AG10803 (cell line): ENCODE measurements at regions not wholly inside any gene's neighbourhood (a gene's known extent, or its start where the extent isn't known, plus 50 kb on each side); places are given as distances from the start of the nearest gene placed in this dataset.
"Not testable (repeated sequence)": the region's sequence is repeated elsewhere in the genome, so short reads cannot be mapped to it uniquely, and the experiment has no call there.

Experiments
- DNase-seq: peaks from one replicate; pipeline ENCODE4 v3.0.0; 2010; ENCODE audit warnings: low read depth
- H3K4me3 ChIP-seq: 2 replicates; pipeline ENCODE4 v1.5.1; 2011; ENCODE audit warnings: mild to moderate bottlenecking, low read length, control low read depth
- CTCF ChIP-seq: conservative IDR thresholded peaks from 2 replicates; pipeline ENCODE4 v1.5.1; 2011; ENCODE audit warnings: mild to moderate bottlenecking, low read length, control low read depth, inconsistent platforms

DNA sequence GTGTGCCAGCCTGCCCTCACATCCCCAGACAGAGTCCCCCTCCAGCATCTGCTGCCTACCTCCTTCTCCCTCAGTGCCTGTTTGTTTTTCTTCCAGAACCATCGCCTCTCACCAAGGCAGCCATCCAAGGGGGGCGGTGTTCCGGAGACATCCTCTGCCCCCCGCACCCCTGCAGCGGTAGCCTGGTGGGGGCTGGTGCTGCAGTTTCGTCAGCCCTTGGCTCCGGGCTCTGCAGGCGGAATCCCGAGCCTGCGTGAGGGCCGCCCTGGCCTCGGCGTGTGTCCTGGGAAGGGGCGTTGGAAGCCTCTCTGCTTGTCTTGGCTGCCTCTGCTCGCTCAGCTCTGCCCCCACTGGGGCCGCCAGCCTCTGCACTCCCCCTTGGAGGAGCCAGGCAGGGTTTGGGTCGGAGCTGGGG is 126.0 kb upstream of the CIBAR2 start:
- DNase-seq = peak; percentile 93
- TF ChIP-seq CTCF = peak; percentile 31; the same call in 1 of the 2 replicates

GRCh38 chr16:85239239-85239638 is 127.0 kb upstream of the CIBAR2 start:
- TF ChIP-seq CTCF = no peak

More for the DNA sequence above, 126.0 kb upstream of the CIBAR2 start:
- no peak overlapping the region for H3K4me3 ChIP-seq

GRCh38 chr16:85239871-85240270 is 127.6 kb upstream of the CIBAR2 start:
- no peak overlapping the region for H3K4me3 ChIP-seq
- no peak for DNase-seq
- TF ChIP-seq CTCF = no peak

More at GRCh38 chr16:85239239-85239638, 127.0 kb upstream of the CIBAR2 start:
- DNase-seq = no peak
- no peak overlapping the region for H3K4me3 ChIP-seq

GRCh38 chr16:85240982-85241924 is 129.0 kb upstream of the CIBAR2 start:
- no peak for DNase-seq
- no peak for TF ChIP-seq CTCF
- H3K4me3 ChIP-seq = no peak overlapping the region

- no peak for TF ChIP-seq CTCF
- no peak overlapping the region for H3K4me3 ChIP-seq
- no peak for DNase-seq
Observed at GRCh38 chr16:85242140-85242539, 129.9 kb upstream of the CIBAR2 start.

GRCh38 chr16:85243308-85243707 is 131.0 kb upstream of the CIBAR2 start:
- no peak for TF ChIP-seq CTCF
- no peak overlapping the region for H3K4me3 ChIP-seq
- DNase-seq = no peak

GRCh38 chr16:85244452-85244851 is 132.2 kb upstream of the CIBAR2 start:
- not testable (repeated sequence) for DNase-seq, H3K4me3 ChIP-seq
